Subcutaneous abdominal adipose tissue (tissue), 5 donors: ENCODE measurements at regions not wholly inside any gene's neighbourhood (a gene's known extent, or its start where the extent isn't known, plus 50 kb on each side); places are given as distances from the start of the nearest gene placed in this dataset.
"Not testable (repeated sequence)": the region's sequence is repeated elsewhere in the genome, so short reads cannot be mapped to it uniquely, and the experiment has no call there.

Experiments used
- H3K27ac ChIP-seq: one replicate; pipeline ENCODE4 v1.7.0; 2013; ENCODE audit warnings: low read depth, mild to moderate bottlenecking, inconsistent platforms, low read length, moderate library complexity
- H3K27me3 ChIP-seq, 5 donors: one replicate each; pipeline ENCODE4 v1.7.0; 2013; ENCODE audit warnings: low read length in 5 of 5, inconsistent platforms in 1 of 5; ENCODE audit not compliant: control insufficient read depth in 5 of 5, insufficient read depth in 4 of 5
- H3K36me3 ChIP-seq, 5 donors: one replicate each; pipeline ENCODE4 v1.7.0; 2013; ENCODE audit warnings: low read length in 5 of 5; ENCODE audit not compliant: control insufficient read depth in 5 of 5, insufficient read depth in 5 of 5
- H3K4me1 ChIP-seq, 5 donors: one replicate each; pipeline ENCODE4 v1.7.0; 2013; ENCODE audit warnings: low read length in 5 of 5, mild to moderate bottlenecking in 3 of 5, moderate library complexity in 1 of 5; ENCODE audit not compliant: control insufficient read depth in 5 of 5, insufficient read depth in 5 of 5
- H3K4me3 ChIP-seq, 5 donors: one replicate each; pipeline ENCODE4 v1.7.0; 2013; ENCODE audit warnings: low read length in 5 of 5, low read depth in 1 of 5
- H3K9ac ChIP-seq, 5 donors: one replicate each; pipeline ENCODE4 v1.7.0; 2013; ENCODE audit warnings: low read length in 5 of 5, mild to moderate bottlenecking in 4 of 5, moderate library complexity in 3 of 5
- H3K9me3 ChIP-seq, 5 donors: one replicate each; pipeline ENCODE4 v1.7.0; 2013; ENCODE audit warnings: low read length in 5 of 5; ENCODE audit not compliant: control insufficient read depth in 5 of 5
- donor health status: healthy.
- donor health status: healthy.
- donor health status: healthy.
- donor health status: healthy.
- donor health status: healthy.

DNA sequence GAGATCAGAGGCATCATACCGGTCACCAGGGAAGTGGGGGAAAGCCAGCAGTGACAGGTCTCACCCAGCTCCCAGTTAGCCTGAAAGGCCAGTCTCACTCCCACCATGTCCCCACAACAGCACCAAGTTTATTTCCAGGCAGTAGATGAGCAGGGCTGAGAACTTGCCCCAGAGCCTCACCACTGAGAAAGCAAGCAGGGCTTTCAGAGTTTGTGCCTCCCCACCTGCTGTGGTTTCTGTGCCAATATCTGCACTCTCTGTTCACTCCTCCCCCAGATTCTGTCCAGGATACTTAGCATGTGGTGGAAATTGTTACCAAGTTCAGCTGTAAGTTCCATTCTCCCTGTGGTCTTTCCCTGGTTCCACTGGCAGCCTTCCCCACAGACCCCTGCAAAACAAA lies 255.0 kb upstream of the HTR1E start:
- Histone ChIP-seq H3K9me3 (no peaks in the 10 kb centered on the region), H3K4me1 (no peaks in the 10 kb centered on the region), H3K27ac (no peak overlapping the region), H3K36me3 (no peaks in the 10 kb centered on the region), H3K9ac (no peak overlapping the region), H3K4me3 (no peak overlapping the region), H3K27me3 (no peaks in the 10 kb centered on the region)

DNA sequence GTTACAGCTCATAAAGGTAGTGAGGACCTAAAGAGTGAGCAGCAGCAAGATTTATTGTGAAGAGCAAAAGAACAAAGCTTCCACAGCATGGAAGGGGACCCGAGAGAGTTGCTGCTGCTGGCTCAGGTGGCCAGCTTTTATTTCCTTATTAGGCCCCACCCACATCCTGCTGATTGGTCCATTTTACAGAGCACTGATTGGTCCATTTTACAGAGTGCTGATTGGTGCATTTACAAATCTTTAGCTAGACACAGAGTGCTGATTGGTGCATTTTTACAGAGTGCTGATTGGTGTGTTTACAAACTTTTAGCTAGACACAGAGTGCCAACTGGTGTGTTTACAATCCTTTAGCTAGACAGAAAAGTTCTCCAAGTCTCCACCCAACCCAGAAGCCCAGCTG lies 256.2 kb upstream of the HTR1E start:
- not testable (repeated sequence) for H3K9me3 ChIP-seq, H3K36me3 ChIP-seq, H3K27me3 ChIP-seq

DNA sequence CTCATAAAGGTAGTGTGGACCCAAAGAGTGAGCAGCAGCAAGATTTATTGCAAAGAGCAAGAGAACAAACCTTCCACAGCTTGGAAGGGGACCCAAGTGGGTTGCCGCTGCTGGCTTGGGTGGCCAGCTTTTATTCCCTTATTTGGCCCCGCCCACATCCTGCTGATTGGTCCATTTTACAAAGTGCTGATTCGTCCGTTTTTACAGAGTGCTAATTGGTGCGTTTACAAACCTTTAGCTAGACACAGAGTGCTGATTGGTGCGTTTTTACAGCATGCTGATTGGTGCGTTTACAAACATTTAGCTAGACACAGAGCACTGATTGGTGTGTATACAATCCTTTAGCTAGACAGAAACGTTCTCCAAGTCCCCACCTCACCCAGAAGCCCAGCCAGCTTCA lies 265.2 kb upstream of the HTR1E start:
- H3K27me3 ChIP-seq, H3K4me1 ChIP-seq, H3K27ac ChIP-seq, H3K4me3 ChIP-seq, H3K36me3 ChIP-seq, H3K9ac ChIP-seq: not testable (repeated sequence)
- H3K9me3 ChIP-seq: peaks cover 0 to 11% (median 0%) of the 10 kb centered on the region in 5 donors

More for the DNA sequence above, 256.2 kb upstream of the HTR1E start:
- H3K4me1 ChIP-seq, H3K9ac ChIP-seq, H3K27ac ChIP-seq, H3K4me3 ChIP-seq: not testable (repeated sequence)

DNA sequence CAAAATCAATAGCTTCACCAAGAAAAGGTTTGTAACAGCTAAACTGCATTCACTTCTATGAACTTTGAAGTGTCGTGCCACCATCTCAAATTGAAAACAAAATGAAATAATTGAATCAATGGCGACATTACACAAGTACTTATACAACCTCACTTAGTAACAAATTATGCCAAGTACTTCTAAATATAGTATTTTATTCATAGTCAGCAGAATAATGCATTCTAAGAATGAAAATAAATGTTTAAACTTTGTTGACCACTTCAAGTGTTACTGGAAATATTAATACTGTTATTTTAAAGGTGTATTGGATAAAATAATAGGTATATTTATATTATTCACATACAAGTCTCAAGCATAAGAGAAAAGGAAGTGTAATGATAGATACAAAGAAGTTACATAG lies 280.1 kb upstream of the HTR1E start:
- no peaks in the 10 kb centered on the region for H3K36me3 ChIP-seq
- no peak overlapping the region for H3K4me3 ChIP-seq
- no peak overlapping the region for H3K9ac ChIP-seq
- H3K27ac ChIP-seq: no peak overlapping the region
- no peaks in the 10 kb centered on the region for H3K27me3 ChIP-seq
- peaks cover 0 to 5% (median 0%) of the 10 kb centered on the region in 5 donors for H3K9me3 ChIP-seq
- H3K4me1 ChIP-seq: no peaks in the 10 kb centered on the region

DNA sequence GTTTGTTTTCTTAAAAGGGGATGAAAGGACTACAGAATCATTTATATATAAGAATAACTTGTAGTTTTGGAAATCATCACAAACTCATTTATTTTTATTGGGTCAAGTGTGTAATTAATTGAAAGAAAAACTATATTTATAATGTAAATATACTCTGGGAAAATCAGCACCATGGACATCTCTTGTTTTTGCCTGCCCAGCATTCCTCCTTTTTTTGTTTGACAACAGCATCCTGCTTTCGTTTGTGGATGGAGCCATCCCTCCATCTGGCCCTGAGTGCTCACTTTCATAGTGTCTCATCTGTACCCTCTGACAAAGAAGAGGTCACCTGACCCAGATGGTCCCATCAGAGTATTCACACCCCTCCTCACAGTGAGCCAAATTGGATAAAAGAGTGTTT lies 308.2 kb upstream of the HTR1E start:
- no peaks in the 10 kb centered on the region for H3K36me3 ChIP-seq
- H3K27me3 ChIP-seq: no peaks in the 10 kb centered on the region
- H3K27ac ChIP-seq: no peak overlapping the region

DNA sequence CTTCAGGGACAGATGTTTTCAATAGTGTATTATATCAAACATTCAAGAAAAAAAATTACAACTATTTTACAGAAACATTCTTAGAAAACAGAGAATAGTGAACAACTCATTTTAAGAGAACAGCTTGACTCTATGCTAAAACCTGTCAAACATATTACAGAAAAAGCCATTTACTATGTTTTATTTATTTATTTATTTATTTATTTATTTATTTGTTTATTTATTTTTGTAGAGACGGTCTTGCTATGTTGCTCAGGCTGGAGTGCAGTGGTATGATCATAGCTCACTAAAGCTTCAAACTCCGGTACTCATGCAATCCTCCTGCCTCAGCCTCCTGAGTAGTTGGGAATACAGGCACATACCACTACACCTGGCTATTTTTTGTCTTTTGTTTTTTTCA lies 317.9 kb upstream of the HTR1E start:
- H3K4me1 ChIP-seq: no peaks in the 10 kb centered on the region
- H3K9me3 ChIP-seq: peaks cover 0 to 9% (median 2%) of the 10 kb centered on the region in 5 donors
- H3K4me3 ChIP-seq: no peak overlapping the region
- H3K9ac ChIP-seq: no peak overlapping the region
- no peaks in the 10 kb centered on the region for H3K27me3 ChIP-seq
- no peak overlapping the region for H3K27ac ChIP-seq
- H3K36me3 ChIP-seq: no peaks in the 10 kb centered on the region

More for the DNA sequence above, 308.2 kb upstream of the HTR1E start:
- H3K9ac ChIP-seq: no peak overlapping the region
- H3K4me3 ChIP-seq: no peak overlapping the region
- H3K9me3 ChIP-seq: peaks cover 0 to 8% (median 7%) of the 10 kb centered on the region in 5 donors
- H3K4me1 ChIP-seq: no peaks in the 10 kb centered on the region

DNA sequence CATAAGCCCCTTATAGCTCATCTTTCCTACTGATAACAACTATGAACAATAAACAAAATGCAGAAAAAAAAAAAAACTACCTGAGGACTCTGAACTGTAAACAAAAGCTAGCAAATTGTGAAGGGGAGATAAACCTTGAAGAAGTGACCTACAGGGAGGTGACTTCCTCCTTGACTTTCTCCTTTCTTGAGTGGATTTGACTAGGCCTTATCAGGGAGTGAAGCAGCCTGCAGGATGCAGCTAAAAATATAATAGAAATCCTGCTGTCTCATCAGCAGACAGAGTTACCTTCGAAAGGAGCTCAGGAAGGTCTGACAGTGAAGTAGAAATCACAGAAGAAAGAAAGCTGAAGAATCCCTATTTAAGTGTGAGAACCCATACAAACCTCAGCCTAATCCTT lies 322.0 kb upstream of the HTR1E start:
- Histone ChIP-seq H3K4me1 (no peaks in the 10 kb centered on the region), H3K27ac (no peak overlapping the region), H3K27me3 (no peaks in the 10 kb centered on the region), H3K9ac (no peak overlapping the region), H3K9me3 (no peaks in the 10 kb centered on the region), H3K36me3 (no peaks in the 10 kb centered on the region), H3K4me3 (no peak overlapping the region)

DNA sequence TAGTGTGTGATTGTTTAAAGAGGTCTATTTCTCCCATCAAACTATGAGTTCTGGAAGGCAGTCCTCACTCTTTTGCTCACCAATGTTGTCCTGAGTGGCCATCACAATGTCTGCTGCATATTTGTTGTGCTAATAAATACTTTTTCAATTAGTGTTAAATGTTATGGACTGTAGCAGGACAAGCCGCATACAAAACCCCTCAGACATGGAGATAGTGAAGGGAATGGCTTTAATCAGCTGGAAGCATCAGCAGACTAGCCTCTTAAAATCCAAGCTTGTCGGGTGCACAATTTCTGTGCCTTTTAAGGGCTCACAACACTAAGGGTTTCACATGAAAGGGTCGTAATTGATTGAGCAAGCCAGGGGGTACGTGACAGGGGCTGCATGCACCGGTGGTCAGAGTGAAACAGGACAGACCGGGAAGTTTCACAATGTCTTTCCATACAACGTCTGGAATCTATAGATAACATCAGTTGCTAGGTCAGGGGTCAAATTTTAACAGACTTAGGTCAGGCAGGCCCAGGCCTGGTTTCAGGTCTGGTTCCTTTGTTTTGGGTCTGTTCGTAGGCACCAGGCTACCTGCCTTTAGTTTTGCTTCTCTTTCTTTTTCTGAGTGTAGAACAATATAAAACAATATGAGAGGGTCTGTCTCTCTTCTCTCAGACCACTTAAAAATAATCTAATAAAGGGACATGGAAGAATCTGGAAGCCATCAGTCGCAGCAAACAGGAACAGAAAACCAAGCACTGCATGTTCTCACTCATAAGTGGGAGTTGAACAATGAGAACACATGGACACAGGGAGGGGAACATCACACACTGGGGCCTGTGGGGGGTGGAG lies 327.6 kb upstream of the HTR1E start:
- H3K27ac ChIP-seq: no peak overlapping the region
- H3K9me3 ChIP-seq: no peaks in the 10 kb centered on the region
- H3K4me1 ChIP-seq: no peaks in the 10 kb centered on the region
- no peaks in the 10 kb centered on the region for H3K36me3 ChIP-seq
- no peak overlapping the region for H3K4me3 ChIP-seq
- no peaks in the 10 kb centered on the region for H3K27me3 ChIP-seq
- H3K9ac ChIP-seq: no peak overlapping the region

DNA sequence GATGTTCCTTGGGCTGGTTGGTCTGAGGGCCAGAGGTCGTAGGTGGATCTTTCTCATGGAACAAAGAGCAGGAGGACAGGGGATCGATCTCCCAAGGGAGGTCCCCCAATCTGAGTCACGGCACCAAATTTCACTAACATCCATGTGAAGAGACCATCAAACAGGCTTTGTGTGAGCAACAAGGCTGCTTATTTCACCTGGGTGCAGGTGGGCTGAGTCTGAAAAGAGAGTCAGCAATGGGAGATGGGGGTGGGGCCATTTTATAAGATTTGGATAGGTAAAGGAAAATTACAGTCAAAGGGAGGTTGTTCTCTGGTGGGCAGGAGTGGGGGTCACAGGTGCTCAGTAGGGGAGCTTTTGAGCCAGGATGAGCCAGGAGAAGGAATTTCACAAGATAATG lies 334.0 kb upstream of the HTR1E start:
- not testable (repeated sequence) for H3K4me3 ChIP-seq, H3K4me1 ChIP-seq, H3K36me3 ChIP-seq, H3K9me3 ChIP-seq, H3K27me3 ChIP-seq, H3K9ac ChIP-seq, H3K27ac ChIP-seq

DNA sequence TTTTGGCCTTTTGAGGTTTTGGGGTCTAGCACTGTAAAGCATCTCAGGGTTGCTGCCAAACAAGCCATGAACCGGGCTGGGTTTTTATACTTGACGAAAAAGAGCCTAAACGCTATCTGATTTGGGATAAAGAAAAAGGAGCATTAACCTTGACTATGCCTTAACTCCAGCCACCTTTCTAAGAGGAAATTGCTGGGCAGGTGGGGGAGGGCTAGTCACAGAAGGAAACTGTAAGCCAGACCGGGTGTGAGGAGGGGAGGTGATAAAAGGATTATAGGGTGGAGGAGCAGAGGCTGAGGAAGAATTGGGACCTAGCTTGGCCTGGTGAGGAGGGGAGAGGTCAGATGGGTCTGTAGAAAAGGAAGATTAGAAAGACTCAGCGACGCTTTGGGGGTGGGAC lies 335.2 kb upstream of the HTR1E start:
- not testable (repeated sequence) for H3K9ac ChIP-seq, H3K27ac ChIP-seq, H3K4me1 ChIP-seq, H3K4me3 ChIP-seq, H3K9me3 ChIP-seq, H3K36me3 ChIP-seq, H3K27me3 ChIP-seq
